ENCODE measurements at regions not wholly inside any gene's neighbourhood (a gene's known extent, or its start where the extent isn't known, plus 50 kb on each side); places are given as distances from the start of the nearest gene placed in this dataset.

- Mint-ChIP-seq H3K27me3 (ENCODE audit: low read depth) (no peaks in the 10 kb centered on the region), H3K27ac (ENCODE audit: unreplicated experiment) (no peak overlapping the region), H3K36me3 (ENCODE audit: low read depth) (no peaks in the 10 kb centered on the region), H3K4me3 (no peak overlapping the region), H3K4me1 (no peaks in the 10 kb centered on the region), H3K9me3 (no peaks in the 10 kb centered on the region)
- no peak for TF ChIP-seq CTCF (conservative IDR thresholded peaks at IDR 0.05)
- DNase-seq (ENCODE audit: low read depth, low spot score) = no peak
Observed at GRCh38 chr9:72415163-72415562, 50.2 kb upstream of the ZFAND5 start.
